DMS153 treated with DMSO at 0.1 percent for 48 hours (cell line): ENCODE measurements at regions not wholly inside any gene's neighbourhood (a gene's known extent, or its start where the extent isn't known, plus 50 kb on each side); places are given as distances from the start of the nearest gene placed in this dataset.

Source experiments
- DNase-seq: peaks from one replicate; lab custom pipeline; 2025; ENCODE audit not compliant: unreplicated experiment; lab: John Stamatoyannopoulos, UW

DNA sequence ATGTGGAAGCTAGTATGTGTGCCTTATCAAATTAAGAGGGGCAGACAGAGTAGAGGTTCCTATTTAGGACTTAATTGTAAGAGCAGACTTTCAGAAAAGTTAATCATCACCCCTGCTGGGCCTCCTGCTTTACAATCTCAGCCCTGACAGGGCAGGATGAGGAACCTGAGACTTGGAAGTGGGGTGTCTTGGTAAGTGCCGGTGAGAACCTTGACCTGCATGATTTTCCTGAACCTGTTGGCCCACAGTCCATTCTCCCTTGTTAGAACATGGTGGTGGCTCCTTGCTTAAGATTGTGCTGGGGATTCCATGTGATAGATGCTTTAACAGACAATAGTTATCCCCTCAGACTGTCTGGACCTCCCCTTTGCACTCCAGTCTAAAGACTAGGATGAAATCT is 141.7 kb upstream of the TMEM72 start:
- no peak for DNase-seq

DNA sequence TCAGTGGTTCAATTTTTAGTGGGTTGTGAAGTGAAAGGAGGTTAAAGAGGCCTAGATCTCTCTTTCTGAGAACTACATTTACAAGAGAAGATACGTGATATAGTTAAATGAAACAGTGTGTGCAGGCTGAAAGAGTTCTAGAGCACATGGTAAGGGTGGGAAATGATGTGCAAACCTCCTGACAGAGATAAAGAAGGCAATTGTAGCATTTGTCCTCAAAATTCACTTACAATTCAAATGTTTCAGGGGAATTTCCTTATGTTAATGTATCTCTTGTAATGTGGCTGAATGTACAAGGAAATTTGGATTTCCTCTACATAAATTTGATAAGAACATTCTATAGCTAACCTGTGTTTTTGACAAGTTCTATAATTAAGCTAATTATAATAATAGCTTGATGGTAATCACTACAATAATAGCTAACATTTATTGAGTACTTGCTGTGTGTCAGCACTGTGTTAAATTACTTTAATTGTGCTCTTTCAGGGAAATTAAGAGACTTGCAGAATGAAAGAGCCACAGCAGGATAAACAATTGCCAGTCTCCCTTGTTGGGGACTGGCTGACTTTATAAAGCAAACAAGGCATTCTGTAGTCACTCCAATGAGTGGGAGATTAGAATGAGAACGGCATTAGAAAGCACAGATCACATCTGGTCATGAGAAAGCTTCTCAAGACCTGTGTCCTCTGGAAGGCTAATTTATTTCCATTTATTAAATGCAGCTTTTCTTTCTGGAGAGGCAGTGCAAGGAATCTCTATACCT is 139.7 kb upstream of the TMEM72 start:
- peak; percentile 48 for DNase-seq

DNA sequence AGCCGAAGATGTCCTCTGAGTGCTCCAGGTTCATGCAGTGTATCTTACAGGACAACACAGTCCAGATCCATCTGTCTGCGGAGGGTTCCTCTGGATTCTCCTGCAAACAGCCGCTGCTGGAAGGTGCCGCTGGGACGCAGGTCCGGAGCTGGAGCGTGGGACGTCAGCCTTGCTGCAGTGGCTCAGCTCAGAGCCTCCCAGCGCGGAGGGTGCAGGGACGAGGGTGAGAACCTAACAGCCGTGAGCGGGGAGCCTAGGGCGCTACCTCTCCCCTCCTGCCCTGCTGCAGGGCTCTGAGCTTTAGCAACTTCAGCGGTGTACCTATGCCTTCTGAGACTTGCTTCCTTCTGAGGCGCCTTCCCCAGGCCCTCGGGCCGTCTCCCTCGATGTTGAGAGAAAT is 137.6 kb upstream of the TMEM72 start:
- no peak for DNase-seq

DNA sequence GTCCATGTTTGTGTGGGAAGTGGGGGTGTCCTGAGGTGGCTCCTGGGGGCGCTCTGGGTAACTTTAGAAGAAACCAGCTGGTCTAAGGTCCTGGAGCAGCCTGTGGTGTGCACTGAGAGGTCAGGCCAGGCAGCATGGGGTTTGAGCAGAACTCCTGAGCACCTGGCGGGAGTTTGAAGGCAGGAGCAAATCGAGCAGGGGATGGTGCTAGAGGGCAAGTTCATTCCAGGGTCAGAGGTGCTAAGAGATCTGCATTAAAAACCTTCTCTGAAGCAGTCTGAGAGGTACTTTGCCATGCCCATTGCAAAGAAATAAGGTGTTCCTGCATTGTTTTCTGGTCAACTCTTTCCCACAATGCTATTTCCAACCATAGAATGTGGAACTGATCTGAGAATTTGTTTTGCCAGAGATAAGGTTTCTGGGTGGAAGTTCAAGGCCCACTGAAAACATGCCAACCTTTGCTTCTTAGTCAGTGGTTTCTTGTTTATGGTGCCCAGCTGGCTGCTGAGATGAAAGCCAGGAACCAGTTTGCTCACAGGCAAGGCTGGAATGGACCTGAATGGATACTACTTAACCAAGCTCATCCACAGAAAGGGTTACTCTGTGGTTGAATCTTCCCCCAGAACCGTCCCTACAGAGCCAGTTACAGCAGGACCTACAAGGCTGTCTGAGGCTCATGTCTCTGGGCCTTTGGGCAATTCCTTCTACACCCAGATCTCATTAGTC is 136.3 kb upstream of the TMEM72 start:
- no peak for DNase-seq

DNA sequence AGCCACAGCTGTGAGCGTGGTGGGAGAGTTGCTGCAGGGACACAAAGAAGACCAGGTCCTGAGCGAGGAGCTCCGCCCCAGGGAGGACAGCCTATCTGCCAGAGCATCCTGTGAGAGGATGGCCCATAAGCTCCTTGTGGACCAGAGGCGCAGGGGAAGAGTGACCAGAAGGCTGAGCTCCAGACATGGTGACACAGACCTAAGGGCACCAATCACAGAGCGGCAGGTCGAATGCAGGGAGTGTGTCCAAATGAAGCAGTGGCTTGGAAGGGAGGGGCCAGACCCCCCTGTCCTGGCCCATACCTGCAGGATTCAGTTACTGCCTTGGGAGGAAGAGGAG is 135.8 kb upstream of the TMEM72 start:
- DNase-seq = no peak

DNA sequence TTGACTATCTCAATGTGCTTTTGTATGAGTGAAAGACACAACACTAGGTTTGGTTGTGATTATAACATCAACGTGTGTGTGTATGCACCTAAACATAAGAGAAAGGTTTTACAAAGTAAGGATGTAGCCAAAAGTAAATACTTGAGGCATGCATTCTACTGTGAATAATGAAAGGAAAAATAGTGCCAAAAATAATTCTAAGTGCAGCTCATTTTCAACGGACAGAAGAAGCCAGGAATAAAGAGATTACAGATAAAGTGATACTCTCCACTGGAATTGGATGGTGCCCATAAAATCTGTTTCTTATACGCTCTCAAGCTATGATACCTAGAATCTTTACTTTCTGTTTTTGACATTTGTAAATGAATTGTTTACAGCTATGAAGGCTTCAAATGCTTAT is 135.0 kb upstream of the TMEM72 start:
- no peak for DNase-seq

DNA sequence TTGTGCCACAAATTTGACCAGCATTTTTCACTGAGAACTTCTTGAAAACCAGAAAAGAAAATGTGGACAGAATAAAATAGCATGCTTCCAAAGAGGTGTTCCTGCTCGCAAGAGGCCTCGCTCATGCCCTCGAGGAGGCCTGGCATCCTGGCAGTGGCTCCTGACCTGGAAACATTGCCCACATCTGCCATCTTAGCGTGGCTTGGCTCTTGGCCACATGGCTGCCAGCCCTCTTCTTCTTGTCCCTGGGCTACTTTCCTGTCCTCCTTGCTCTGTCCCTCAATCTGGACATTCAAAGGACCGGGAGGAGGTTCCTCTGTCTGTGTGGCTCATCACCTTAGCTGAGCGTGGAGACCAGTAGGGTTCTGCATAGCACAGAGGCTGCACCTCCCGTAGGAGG is 131.6 kb upstream of the TMEM72 start:
- DNase-seq = no peak

DNA sequence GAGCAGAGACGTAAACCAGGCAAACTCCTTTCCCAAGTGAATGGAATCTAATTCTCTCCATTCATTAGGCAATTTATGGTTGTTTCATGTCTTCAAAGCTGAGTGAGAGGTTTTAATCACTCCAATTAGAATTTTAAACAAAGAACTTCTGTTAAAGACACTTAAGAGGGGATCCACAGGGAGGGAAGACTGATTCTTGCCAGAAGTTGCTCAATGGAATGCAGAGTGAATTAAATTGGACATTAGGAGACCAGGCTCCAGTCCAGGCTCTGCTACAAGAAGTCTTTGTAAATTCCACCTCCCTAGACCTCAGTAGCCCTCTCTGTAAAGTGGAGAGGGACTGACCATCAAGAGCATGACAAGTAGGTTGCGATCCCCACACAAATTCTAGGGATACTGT is 130.7 kb upstream of the TMEM72 start:
- no peak for DNase-seq

DNA sequence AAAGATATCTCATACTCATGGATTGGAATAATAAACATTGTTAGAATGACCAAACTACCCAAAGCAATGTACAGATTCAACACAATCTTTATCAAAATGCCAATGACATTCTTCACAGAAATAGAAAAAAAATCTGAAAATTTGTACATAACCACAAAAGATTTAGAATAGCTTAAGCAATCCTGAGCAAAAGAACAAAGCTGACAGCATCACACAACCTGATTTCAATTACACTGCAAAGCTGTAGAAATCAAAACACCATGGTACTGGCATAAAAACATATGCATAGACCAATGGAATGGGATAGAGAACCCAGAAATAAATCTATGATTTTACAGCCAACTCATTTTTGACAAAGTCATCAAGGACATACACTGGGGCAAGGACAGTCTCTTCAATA is 130.0 kb upstream of the TMEM72 start:
- DNase-seq = no peak

DNA sequence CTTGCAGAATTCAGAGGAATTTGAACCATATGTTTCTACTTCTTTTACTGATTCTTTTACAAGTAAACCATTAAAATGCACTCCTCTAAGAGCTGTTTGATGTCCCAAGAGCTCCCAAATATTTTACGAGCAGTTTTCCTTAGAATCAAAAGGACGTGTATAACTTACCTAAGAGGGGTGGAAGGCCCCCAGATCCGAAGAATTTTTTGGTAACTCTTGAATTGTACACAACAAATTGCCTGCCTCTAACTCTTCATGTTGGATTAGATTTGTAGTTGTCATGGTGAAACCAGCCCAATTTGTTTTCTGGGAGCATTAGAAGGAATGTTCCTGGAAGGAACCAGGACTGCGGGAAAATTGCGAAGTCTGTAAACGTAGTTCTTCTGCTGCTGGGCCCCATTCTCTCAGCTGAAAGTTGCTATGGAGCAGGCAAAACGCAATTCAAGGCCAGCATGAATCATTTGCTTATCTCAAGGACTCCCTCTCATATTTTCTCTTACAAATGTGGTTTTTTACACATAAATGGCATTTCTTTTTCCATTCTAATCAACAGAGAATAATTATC is 124.8 kb upstream of the TMEM72 start:
- DNase-seq = no peak

DNA sequence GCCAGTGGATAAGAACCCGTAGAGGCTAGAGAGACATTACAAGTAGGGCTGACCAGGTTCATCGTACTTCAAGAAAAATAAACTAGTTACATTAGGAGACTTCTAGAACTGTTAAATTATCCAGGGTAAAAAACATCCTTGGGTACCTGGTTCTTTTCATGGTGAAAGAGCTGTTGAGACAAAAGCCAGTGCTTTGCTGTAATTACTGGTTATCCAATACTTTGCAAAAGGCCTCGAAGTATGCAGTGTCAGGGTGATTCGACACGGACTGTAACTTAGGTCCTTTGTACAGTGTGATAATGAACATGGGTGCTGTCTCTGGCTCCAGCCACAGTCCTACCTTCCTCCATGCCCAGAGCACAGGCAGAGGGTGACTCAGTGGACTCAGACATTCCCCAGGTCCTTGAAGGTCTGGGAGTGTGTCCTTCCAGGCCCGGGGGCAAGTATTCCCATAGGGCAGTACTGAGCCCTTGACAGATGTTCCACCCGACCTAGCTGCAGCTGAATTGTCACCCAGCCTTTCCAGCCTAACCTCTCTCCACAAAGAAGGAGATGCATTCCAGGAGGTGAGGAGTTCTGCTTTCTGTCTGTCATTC is 123.6 kb upstream of the TMEM72 start:
- no peak for DNase-seq

DNA sequence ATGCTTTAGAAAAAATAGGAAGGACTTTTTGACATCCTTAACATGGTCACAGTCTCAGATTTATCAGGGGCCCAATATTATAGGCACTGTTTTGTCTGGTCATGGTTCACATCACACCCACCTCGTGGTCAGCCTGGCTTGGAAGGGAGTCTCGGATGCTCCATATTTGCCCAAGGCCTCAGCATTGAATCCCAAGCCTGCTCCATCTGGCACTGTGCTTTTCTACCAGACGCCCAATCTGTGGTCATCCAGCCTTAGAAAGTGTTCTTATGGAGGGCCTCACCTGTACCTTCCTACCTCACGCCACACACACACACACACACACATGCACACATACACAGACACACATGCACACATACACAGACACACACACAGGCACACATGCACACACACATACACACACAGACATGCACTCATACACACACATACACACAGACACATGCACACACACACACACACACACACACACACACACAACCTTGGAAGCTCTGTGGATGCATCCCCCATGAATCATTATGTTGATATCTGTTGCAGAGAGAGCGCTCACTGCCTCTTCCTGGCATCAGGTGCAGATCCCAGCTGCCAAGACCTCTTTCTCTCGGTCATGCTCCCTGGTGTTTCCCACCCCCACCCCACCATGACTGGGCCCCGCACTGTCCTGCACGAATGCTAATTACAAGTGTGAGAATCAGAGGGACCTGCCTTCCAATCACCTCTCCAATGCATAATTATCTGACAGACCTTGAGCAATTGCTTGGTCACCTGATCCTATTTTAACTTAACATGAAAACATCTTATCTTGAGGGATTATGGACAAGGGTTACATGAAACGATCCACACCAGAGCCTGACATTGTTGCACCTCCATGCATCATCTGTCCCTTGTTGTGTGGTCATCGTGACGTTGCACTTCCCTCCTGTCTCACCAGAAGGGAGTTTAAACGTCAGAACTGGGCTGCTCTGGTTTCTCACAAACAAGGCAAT is 122.7 kb upstream of the TMEM72 start:
- DNase-seq = no peak

DNA sequence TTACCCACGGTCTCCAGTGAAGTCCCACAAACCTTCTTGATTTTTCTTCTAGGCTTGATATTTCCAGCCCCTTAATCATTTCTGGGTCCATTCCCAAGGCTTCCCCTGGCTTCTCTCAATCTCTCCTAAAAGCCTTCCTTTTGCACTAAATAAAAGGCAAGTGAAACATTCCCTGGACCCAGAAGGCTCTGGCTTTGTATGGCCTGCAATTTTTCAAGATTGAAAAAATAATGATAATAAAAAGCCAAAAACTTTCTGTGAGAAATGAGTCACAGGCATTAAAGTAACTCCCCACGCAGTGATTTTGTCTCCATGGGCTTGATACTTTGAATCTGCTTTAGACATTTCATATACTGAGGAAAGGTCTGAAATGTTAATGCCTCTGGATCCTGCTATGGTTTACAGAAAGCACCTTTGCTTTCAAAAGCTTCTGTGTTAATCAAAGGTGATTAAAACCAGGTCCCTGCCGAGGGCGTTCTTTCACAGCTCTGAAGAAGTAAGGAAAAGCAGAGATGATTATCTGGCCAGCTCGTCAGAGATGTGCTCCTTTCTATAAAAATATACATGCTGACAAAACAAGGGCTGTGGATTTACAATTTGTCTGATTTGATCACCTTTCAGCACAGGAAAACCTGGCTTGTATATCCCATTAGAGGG is 118.9 kb upstream of the TMEM72 start:
- no peak for DNase-seq

DNA sequence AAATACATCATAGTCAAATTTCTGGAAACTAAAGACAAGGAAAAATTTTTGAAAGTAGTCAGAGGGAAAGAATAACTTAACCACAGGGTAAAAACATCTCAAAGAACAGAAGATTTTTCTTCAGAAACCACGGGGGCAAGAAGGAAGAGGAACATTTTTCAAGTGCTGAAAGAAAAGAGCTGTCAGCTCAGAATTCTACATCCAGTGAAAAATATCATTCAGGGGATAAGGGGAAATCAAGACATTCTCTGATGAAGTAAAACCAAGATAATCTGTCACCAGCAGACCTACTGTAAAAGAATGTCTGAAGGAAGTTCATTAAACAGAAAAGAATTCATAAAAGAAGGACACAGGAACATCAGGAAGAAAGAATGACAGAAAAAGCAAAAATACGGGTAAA is 111.2 kb upstream of the TMEM72 start:
- DNase-seq = no peak

DNA sequence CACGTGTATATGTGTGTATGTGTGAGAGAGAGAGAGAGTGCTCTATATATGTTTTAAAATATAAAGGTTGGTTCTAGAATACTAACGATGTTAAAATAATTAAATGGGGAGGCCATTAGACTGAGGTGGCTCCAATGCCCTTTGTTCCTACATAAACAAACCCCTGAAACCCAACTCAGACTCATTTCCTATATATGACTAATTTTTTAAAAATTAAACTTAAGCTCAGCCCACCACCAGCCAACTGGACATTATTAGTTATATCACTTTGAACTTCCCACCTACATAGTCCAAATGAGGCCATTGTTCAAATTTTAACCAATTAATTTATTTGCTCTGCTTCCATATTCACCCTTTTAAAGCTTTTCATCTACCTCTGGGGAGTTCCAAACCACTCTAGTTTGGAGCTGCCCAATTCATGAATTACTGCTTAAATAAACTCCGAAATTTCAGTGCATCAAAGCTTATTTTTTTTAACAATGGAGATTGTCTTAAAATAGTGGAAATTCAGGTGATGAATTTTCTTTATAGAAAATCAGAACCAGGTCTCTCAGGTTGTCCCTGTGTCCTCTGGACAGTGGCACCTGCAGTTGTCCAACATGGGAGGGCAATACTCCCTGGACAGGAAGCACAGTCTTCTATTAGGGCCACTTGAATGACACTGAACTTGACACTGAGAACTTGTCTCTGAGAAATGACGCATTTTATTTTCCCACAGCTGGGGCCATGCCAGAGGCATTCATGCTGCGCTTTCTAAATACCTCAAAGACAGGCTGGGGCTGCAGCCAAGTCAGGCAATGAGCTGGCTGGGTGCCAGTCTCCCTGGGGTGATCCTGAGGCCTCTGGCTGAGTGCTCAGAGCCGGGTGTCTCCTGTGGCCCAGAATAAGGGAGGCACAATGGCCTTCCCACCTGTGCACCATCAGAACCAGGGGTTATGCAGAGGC is 109.5 kb upstream of the TMEM72 start:
- DNase-seq = peak; percentile 94

DNA sequence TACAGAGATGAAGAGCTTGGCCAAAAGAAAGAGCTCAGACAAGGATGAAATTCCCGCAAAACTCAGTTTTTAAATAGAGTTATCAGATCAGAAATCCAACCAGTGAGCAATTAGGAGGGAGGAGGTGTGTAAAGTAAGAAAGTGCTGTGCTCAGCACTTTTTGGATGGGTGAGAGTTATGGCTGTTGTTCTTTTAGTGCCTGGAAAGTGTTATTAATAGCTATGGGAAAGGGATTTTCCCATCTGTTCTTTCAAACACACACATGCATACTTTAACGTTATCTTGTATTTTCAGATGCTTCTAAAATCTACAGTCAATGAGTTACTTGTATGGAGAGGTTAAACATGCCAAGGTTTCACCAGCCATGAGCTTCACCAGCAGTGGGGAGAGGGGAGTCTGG is 107.3 kb upstream of the TMEM72 start:
- DNase-seq = no peak

DNA sequence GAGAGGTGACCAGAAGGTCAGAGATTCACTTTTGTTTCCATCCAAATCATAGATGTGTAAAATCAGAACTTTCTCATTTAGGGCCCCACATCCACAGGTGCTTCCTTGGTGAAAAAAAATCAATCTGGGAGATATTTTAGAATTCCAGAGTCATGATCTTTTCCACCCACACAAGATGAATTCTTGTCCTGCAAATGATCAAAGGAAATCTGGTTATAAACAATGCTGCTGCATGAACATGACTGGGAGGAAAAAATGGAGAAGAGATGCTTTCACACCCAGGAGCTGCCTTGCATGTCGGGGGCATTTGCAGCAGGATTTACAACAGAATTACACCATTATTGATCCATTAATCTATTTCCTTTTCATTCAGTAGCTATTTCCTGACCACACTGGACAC is 106.5 kb upstream of the TMEM72 start:
- DNase-seq = no peak

DNA sequence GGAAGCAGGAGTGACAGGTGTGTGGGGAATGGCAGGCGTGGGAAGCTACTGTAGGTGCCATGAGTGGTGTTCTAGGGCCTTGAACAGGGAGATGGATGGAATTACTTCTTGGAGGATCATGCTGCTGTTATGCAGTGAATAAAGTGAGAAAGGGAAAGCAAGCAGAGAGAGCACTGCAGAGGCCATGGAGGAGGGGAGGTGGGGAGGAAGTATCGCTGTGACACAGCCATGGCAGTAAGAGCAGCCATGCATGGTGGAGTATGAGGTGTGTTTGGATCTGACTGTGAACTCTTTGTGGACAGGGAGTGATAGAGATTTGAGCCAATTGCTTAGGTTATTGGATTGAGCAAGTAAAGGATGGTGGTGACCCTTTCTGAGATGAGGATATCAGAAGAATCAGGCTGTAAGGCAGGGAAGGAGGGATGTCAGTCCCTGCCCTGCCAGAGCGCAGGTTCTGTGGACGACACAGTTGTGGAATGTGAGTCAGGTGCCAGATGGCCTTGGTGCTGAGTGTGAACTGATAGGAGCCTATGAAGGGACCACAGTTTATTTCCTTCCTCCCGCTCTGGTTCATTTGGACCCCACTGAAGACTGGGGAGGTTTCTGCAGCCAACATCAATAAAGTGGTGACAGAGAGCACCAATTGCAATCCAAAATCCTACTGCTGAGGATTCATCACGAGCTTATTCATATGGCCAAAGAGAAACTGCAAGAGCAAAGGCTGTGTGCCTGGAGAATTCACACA is 105.5 kb upstream of the TMEM72 start:
- no peak for DNase-seq

DNA sequence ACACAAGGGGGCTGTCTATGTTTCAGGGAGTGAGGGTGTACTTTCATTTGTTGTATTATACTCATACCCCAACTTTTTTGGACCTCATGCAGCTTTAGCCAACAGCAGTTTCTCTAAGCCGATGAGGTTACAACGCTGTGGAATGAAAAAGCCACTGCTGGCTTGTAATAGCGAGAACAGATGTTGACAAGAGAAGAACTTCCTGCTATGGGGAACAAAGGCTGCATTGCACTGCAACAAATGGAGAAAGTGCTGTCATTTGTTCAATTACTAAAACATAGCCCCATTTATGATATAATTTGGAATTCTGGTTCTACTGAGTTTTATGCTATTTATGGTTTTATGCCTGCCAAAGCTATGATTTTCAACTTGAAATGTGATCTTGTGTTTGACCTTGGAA is 104.2 kb upstream of the TMEM72 start:
- DNase-seq = no peak
